NCI-H2107 treated with DMSO at 0.1 percent for 48 hours (cell line): ENCODE measurements at regions not wholly inside any gene's neighbourhood (a gene's known extent, or its start where the extent isn't known, plus 50 kb on each side); places are given as distances from the start of the nearest gene placed in this dataset.
"Not testable (repeated sequence)": the region's sequence is repeated elsewhere in the genome, so short reads cannot be mapped to it uniquely, and the experiment has no call there.

Source experiments
- DNase-seq: peaks from one replicate; lab custom pipeline; 2025; ENCODE audit not compliant: unreplicated experiment; lab: John Stamatoyannopoulos, UW

DNA sequence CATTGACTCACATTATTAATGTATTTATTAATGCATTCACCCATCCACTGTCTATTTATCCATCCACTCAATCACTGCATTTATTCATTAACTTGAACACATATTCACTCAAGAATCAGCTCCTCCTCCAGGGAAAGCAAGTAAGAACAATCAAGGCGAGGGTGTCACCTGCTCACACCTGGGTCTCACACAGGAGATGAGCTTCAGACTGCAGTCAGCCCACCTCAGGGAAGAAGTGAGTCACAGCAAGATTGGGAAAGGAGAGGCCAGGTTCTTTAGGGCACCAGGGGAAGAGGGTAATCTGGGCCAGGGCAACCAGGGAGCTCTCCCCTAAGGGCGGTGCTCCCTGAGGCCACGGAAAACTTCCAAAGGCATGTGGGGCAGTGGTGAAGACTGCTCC is 367.3 kb downstream of the BCL11B start:
- no peak for DNase-seq

DNA sequence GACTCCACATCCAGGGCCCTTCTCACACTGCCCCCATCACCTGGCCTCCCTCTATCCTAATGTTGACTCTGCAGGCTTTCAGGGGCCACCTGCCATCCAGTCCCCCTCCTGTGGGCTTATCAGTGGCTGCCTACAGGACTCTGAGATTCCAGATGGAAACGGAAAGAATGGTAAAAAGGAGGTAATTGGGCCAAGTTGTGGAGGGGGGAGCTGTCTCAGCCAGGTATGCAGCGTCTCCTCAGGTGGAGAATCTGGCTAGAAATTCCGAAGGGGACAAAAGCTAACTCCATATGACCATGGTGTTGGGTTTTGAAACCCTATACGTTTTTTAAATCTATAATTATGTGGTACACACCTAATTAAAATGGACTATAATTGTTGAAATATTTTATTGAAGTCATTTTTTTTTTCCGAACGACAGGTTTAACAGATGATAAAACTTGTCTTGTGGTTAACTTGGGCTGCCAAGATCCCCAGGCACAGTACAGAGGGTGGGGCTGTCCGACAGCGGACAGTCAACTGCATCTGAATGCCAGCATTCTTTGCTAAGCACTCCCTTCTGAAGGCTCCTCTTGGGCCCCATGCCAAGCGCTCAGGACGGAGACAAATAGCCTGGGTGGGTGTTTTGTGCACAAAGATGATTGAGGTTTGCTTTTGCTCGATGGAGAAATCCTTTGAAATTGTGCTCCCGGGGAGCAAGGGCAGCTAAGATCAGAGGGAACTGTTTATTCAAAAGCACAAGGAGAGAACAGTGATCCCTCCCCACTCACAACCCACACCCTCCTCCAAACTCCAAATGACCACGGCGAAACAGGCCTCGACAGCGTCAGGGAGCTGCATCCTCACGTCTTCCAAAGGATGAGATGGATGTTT is 365.6 kb downstream of the BCL11B start:
- DNase-seq, result no peak

DNA sequence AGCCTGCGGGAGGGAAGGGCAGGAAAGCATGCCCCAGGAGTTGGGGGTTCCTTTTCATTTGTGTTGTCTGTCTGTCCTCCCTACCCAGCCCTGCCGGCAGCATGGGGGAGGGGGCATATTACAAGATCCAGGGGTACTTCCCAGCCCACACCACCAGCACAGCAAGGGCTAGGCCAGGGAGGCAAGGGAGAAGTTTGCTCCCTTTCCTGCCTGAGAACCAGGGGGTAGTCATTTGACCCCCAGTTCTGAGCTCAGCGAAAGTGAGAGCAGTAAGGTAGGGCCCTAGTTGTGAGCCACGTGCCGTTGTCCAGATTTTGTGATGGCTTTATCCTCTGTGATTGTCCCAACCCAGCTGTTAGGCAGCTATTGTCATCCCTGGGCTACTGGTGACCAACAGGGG is 364.7 kb downstream of the BCL11B start:
- no peak for DNase-seq

DNA sequence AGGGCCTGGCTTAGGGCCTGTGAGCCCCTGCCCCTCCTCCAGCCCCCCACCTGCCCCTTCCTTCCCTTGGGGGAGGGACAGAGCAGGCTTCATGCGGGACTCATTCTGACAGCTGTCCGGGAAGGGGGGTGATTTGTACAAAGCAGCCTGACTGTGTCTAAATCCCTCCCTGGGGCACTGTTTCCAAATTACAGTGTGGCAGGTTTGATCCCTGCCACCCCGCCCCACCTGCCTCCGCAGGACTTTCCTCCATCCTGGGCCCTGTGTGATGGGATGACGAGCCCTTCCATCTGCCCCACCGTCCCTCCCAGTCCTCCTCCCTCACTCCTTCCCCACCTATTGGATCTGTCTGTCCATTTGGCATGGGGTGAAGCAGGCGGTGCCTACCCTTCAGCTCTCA is 363.9 kb downstream of the BCL11B start:
- DNase-seq, result no peak

DNA sequence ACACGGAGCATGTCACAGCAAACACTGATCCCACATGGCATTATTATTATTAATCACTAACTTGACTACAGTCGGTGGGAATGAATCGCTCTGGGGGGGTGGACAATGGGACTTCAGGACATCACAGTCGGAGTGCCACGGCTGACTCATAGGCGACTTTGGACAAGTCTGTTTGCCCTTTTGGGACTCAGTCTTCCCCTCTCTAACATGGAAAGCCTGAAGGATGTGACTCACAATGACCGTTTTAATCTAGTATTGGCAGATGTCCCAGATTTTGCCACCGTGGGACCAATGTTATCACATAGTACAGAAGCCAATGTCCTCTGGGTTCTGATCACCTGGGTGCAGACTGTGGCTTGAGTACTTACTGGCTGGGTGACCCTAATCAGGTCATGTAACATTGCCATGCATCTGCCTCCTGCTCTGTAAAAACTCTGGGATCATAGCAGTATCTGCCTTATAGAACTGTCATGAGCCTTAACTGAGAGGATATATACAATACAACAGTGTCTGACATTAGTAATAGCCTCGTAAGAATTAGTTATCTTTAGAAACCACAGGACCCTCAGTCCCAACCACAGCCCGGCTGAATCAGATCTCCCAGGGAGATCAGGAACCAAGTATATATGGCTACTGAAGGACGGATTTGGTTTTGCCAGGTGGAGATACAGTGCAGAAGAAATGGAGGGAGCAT is 362.6 kb downstream of the BCL11B start:
- DNase-seq, result no peak

DNA sequence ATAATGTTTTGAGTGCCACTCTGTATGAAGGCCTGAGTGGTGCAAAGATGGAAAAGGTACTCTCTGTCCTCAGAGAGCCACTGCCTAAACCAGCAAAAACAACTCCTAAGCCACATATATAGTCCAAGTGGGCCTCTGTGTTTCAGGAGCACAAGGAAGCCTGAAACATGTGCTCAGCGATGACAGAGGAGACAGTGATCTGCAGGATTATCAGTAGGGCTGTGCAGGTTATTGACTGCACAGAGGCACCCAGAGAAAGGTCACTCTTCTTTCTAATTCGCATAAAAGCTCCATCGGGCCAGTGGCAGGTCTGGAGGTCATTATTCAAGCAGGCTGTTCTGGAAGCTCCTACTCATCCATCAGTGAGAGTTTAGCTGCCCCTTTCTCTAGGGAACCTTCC is 361.9 kb downstream of the BCL11B start:
- DNase-seq, result no peak

DNA sequence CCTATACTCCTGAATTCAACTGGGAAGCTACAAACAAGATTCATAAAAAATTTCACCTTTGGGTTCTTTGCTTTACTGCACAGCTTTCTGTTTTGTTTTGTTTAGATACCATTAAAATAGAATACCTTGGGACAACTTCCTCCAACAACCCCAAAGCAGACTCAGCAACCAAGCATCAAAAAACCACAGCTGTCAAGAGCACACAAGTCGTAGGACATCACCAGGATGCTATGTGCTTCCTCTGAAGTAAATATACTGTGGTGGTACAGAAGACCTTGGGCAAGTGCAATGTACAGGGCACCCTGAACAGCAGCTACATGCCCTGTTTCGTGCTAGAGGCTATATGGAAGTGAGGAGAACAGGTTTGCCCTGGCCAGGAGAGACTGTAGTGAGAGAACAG is 359.3 kb downstream of the BCL11B start:
- no peak for DNase-seq

DNA sequence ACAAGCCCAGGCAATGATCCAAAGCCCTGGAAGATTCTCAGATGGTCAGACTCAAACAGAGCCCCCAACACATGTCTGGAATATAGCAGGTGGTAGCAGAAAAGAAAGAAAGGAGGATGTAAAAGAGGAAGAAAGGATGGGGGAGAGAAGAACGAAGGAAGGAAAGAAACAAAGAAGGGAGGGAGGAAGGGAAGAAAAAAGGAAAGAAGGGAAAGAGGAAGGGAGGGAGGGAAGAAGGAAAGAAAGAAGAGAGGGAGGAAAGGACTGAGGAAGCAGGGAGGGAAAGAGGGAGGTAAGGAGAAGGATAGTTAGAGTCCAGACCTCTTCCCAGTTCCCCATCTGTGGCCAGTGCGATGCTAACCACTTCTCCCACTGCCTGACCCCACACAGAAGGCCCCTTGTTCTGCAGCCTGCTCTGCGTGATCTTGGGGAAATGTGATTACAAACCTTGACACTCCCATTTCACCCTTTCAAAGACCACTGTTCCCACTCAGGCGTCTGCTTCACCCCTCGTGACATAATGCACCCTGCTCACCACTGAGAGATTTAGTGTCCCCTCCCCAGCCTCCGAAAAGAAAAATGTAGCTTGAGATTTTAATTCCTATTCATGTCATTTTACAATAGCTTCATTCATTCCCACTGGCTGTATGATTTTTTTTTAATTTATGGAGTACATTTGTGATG is 357.9 kb downstream of the BCL11B start:
- no peak for DNase-seq

DNA sequence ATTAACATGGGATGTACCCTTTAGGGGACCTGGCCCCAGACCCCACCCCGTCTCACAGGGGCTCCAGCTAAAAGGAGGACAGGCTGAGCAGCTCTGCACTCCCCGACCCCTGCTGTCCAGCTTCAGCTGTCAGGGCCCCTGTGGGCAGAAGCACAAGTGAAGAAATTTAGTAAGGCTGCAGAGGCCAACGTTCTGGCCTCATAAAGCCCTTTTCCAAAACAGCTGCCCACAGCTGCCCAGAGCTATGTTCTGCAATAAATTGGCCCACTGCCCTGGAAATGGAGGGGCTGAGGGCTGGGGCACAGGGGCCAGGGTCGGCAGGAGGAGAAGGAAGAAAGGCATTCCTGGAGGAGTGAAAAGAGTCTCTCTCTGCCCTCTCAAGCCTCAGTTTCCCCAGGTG is 357.1 kb downstream of the BCL11B start:
- DNase-seq, result no peak

DNA sequence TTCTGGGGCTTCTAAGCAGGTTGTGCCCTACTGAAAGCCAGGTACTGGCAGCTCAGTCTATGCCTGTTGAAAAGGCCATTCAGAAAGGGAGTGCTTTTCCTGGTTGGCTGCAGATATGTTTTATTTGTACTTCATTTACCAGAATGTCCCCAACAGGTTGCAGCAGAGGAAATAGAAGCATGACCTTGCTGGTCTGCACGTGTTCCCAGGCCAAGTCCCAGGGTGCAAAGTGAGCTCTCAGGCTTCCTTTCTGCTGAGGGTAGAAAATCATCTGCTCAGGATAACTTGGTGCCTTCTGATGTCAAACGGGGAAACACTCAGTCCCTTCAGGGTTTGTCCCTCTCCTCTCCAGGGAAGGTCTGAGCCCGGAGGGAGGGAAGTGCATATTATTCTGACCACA is 356.4 kb downstream of the BCL11B start:
- DNase-seq, result no peak

DNA sequence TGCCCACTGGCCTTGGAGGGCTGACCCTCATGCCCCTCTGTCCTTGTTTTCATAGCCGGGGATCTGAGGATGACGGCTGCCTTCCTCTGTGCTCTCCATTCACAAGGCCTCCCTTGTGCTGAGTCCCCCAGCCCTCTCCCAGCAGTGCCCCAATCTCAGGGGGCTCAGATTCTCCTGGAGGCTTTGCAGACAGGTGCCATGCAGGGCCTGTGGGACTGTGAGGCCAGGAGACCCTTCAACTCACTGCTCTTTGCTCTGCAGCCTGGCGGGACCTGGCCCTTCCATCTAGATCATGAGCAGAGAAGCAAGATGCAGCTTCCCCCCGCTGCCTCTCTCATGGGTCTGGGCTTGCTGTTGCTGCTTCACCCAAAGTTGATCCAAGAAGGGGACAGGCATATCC is 356.0 kb downstream of the BCL11B start:
- no peak for DNase-seq

DNA sequence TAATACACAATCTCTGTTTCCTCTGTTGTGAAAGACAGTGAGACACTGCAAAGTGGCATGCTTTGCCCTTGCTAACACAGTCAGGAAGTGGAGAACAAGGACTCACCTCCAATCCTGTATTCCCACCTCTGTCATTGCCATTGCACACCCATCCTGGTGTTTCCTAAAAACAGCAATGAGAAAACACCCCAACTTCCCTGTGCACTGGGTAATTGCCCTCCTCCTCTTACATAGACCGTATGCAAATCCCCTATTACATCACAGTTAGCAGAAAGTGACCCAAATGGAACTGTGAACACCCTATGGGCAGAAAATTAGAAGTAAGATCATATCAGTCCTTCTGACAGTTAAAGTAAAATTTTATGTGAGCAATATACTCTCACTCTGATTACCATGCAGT is 355.5 kb downstream of the BCL11B start:
- DNase-seq, result no peak

DNA sequence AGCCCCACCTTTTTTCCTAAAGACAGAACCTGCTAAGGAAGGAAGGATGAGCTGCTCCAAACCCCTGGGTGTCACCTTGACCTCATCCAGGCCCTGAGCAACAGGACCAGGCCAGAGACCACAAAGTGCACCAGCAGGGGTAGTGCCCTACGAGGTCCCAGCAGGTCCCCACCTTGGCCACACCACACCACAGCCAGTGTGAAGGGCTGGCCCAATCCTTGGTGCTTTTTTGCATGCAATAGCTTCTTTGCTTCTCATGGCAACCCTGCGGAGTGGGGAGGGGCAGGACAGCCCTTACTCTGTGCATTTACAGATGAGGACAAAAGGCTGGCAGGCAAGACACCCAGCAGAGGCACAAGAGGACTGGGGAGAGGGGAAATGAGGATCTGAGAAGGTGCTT is 352.6 kb downstream of the BCL11B start:
- DNase-seq, result no peak

DNA sequence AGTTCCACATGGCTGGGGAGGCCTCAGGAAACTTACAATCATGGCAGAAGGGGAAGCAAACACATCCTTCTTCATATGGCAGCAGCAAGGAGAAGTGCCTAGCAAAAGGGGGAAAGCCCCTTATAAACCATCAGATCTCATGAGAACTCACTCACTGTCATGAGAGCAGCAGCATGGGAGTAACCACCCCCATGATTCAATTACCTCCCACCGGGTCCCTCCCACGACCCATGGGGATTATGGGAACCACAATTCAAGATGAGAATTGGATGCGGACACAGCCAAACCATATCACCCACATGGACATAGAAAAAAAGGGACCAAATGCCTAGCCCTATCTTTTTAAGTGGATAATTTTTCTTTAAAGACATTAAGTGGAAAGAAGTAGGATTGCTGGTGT is 350.7 kb downstream of the BCL11B start:
- not testable (repeated sequence) for DNase-seq

DNA sequence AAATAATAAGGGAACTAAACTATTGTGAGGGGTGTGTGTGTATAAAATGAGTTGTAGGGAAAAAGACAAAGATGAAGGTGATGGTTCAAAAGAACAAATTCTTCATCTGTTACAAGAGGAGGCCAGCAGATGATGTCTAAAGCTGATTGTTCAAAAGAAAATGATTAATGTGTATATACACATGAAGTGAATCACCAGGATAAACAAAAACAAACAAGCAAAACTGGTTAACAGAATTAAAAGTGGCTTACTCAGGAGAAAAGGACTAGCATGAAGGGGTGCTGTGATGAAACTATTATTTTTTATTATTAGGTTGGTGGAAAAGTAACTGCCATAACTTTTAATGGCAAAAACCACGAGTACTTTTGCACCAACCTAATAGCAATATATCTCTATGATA is 348.4 kb downstream of the BCL11B start:
- no peak for DNase-seq

DNA sequence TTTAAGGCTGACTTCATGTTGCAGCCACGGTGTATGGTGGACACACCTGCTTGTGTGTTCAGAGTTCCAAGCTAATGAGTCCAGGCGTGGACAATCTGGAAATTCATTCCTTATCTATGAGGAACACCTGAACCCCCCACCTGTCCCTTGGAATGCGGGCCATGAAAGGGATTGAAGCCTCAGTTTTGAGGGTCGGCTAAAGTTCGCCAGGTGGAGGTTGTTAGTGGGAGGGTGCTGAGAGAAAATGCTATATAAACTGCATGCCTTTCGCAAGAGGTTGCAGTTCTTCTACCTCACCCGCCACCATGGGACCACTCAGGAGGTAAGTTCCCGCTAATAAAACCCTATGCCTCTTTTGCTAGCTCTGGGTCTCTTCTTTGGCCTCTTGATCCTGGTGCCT is 348.0 kb downstream of the BCL11B start:
- no peak for DNase-seq

DNA sequence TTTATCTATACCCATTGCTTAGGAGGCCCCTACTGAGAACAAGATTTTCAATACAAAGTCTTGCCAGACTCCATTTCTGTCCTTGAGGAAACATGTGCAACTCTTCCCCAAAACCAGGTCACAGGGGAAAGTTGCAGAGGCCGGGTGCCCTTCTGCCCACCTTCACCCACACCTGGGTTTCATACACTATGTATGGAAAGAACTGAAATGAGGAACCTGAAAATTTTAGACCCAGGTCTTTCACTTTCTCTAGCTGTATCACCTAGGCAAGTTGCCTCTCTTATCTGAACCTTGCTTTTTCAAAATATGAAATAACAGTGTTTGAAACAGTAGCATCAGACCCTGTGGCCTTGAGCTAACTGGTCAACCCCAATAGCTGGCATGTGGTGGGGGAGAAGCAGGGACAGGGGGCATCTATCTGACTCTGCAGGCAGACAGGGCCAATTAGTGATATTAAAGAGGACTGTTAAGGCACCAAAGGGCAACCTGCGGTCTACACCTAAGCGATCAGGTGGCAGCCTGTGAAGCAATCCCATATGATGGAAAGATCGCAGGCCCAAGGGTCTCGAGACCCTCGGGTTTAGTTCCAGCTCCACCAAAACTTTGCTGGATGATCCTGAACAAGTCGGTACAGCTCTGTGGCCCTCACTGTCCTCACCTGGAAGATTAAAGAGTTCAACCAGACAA is 346.5 kb downstream of the BCL11B start:
- DNase-seq, result no peak

DNA sequence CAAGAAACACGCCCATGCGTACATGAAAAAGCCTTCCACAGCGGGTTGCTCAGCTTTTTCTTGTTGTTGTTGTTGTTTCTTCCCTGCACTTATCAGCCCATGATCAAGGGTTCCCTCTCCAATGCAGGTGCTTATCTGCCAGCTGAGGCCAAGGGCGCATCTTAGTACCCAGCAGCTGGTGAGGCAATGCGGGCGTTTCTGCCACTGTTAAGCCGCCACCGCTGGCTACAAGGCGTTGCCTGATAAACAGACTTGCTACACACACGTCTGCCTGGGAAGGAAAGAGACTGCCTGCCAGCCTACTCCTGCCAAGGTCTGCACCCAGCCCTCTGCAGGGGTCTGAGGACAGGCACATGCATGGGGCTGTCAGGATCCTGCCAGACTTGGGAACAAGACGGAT is 345.9 kb downstream of the BCL11B start:
- DNase-seq, result no peak

DNA sequence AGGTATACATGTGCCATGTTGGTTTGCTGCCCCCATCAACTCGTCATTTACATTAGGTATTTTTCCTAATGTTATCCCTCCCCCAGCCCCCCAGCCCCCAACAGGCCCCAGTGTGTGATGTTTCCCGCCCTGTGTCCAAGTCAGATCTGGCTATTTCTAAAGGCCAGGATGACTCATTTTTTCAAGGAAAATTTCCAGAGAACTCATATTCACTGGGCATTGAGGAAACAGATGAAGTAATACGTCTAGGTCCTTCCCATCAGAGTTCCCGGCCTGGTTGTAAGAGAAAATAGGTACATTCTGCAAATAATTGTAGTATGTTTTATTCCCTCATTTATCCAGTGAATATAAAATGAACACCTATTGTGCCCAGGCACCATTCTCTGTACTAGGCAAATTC is 345.2 kb downstream of the BCL11B start:
- DNase-seq, result no peak

DNA sequence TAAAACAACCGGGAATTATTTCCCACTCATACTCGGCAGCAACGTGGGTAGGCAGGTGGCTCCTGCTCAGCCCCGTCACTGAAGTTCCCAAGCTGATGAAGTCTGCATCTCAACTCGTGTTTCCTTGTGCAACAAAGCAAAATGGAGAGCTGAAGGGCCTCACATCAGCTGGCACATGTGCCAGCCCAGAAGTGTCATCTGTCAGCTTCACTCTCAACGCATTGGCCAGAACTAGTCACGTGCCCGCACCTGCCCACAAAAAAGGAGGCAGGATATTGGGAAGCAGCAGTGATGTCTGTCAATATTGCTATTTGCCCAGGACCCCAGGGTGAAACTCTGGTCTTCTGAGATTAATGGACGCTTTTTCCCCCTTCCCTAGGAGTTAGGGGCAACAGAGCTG is 344.0 kb downstream of the BCL11B start:
- DNase-seq, result no peak

DNA sequence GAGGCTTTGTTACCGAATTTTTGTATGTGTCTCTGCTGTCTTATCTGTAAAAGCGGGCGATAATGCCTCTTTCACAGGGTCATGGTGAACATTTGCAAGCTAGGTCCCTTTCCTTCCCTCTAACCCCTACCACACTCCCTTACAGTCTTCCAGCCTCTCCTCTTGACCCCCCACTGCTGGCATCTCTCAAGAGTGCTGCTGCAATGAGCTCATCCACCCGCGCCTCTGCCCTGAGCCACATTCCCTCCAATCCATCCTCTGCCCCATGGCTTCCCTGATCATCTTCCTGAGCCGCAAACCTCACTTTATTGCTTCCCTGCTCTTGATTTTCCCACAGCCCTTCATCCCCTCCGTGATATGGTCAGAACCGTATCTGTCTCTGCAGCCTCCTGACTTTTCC is 343.6 kb downstream of the BCL11B start:
- no peak for DNase-seq

DNA sequence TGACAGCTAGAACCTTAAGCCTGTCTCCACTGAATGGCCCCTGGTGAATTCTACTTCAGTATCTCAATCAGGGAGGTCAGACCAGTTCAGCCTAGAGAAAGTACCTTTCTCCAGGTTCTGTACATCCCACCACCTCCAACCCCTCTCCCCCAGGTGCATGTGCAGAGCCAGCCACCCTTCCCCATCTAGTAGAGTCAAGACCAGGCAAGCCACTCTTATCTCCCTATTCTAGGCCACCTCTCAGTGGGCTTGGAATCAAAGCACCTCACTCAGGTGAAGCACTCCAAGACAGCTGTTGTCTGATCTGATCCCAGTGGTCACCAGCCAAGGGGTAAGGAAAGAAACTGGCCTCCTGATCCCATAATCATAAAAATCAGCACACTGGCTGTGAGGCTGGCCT is 340.9 kb downstream of the BCL11B start:
- DNase-seq, result no peak
